GM21529 (cell line): ENCODE measurements at regions not wholly inside any gene's neighbourhood (a gene's known extent, or its start where the extent isn't known, plus 50 kb on each side); places are given as distances from the start of the nearest gene placed in this dataset.
"Not testable (repeated sequence)": the region's sequence is repeated elsewhere in the genome, so short reads cannot be mapped to it uniquely, and the experiment has no call there.

Experiments used
- ATAC-seq: cut with Tn5 transposase; IDR thresholded peaks from one replicate; pipeline ENCODE4 v1.9.1; 2021; ENCODE audit not compliant: unreplicated experiment

- ATAC-seq, result no peak
These were observed 897.7 kb upstream of the EPHA5 start for GRCh38 chr4:66568001-66568400.

GRCh38 chr4:66567551-66567950 is 897.3 kb upstream of the EPHA5 start:
- no peak for ATAC-seq

- ATAC-seq, result no peak
These were observed 895.5 kb upstream of the EPHA5 start for GRCh38 chr4:66565801-66566200.

GRCh38 chr4:66564901-66565651 is 894.8 kb upstream of the EPHA5 start:
- no peak for ATAC-seq

GRCh38 chr4:66562276-66562806 is 892.1 kb upstream of the EPHA5 start:
- ATAC-seq, result no peak

- not testable (repeated sequence) for ATAC-seq
These were observed 891.3 kb upstream of the EPHA5 start for GRCh38 chr4:66561465-66562053.

- ATAC-seq, result no peak
These were observed 888.4 kb upstream of the EPHA5 start for GRCh38 chr4:66558651-66559050.

GRCh38 chr4:66556651-66557278 is 886.5 kb upstream of the EPHA5 start:
- no peak for ATAC-seq

- ATAC-seq, result no peak
These were observed 885.0 kb upstream of the EPHA5 start for GRCh38 chr4:66555301-66555700.

- no peak for ATAC-seq
These were observed 884.5 kb upstream of the EPHA5 start for GRCh38 chr4:66554826-66555225.

- ATAC-seq, result not testable (repeated sequence)
These were observed 875.0 kb upstream of the EPHA5 start for GRCh38 chr4:66545301-66545700.

GRCh38 chr4:66544281-66544680 is 874.0 kb upstream of the EPHA5 start:
- no peak for ATAC-seq

GRCh38 chr4:66539745-66540144 is 869.5 kb upstream of the EPHA5 start:
- no peak for ATAC-seq

- no peak for ATAC-seq
These were observed 854.5 kb upstream of the EPHA5 start for GRCh38 chr4:66524781-66525180.

GRCh38 chr4:66522244-66522643 is 852.0 kb upstream of the EPHA5 start:
- ATAC-seq, result no peak

- ATAC-seq, result no peak
These were observed 846.7 kb upstream of the EPHA5 start for GRCh38 chr4:66516940-66517339.

GRCh38 chr4:66506985-66507384 is 836.7 kb upstream of the EPHA5 start:
- no peak for ATAC-seq

GRCh38 chr4:66501997-66502396 is 831.7 kb upstream of the EPHA5 start:
- no peak for ATAC-seq

- ATAC-seq, result no peak
These were observed 820.4 kb upstream of the EPHA5 start for GRCh38 chr4:66490729-66491128.

GRCh38 chr4:66489783-66490452 is 819.6 kb upstream of the EPHA5 start:
- no peak for ATAC-seq

GRCh38 chr4:66489370-66489769 is 819.1 kb upstream of the EPHA5 start:
- no peak for ATAC-seq

GRCh38 chr4:66486068-66486467 is 815.8 kb upstream of the EPHA5 start:
- ATAC-seq, result no peak
